ENCODE measurements at regions not wholly inside any gene's neighbourhood (a gene's known extent, or its start where the extent isn't known, plus 50 kb on each side); places are given as distances from the start of the nearest gene placed in this dataset.

- no peak for TF ChIP-seq CTCF (IDR thresholded peaks at IDR 0.05; ENCODE audit: poor library complexity)
- no peak for TF ChIP-seq EZH2 (IDR thresholded peaks at IDR 0.05; ENCODE audit: borderline replicate concordance)
- no peak for TF ChIP-seq EZH2phosphoT487 (IDR thresholded peaks at IDR 0.05; ENCODE audit: low read depth, severe bottlenecking, unreplicated experiment)
Observed at GRCh38 chr13:58024103-58024502, 392.6 kb downstream of the PCDH17 start.

Data from hepatocyte (in vitro differentiated cells).